ENCODE measurements at regions not wholly inside any gene's neighbourhood (a gene's known extent, or its start where the extent isn't known, plus 50 kb on each side); places are given as distances from the start of the nearest gene placed in this dataset.

GRCh38 chr17:56739776-56740175 is 93.9 kb downstream of the C17orf67 start:
- Mint-ChIP-seq H3K27ac (no peak overlapping the region), H3K4me3 (no peak overlapping the region), H3K27me3 (peaks cover 0 to 23% (median 0%) of the 10 kb centered on the region in 5 donors), H3K9me3 (peaks cover 0 to 6% (median 0%) of the 10 kb centered on the region in 11 donors), H3K4me1 (peaks cover 0 to 6% (median 0%) of the 10 kb centered on the region in 7 donors), H3K36me3 (no peaks in the 10 kb centered on the region)
- CTCF ChIA-PET, result interaction anchor here (2.0 kb wide), 1 partner anchor 41 kb away, joined by 4 read pairs; no protein-coding TSS in a partner anchor
- intact Hi-C loops (cut with micrococcal nuclease), result no loop called here
- no peak for DNase-seq
- ATAC-seq, result no peak
- Histone ChIP-seq H3K4me1 (ENCODE audit: control insufficient read depth in 2 of 2, insufficient read depth in 2 of 2, low read length in 2 of 2) (no peaks in the 10 kb centered on the region), H3K9me3 (ENCODE audit: control insufficient read depth in 2 of 3, low read length in 3 of 3) (no peaks in the 10 kb centered on the region), H3K27ac (ENCODE audit: low read depth, low read length) (no peak overlapping the region), H3K36me3 (ENCODE audit: control insufficient read depth in 2 of 3, insufficient read depth in 3 of 3, low read length in 3 of 3) (no peaks in the 10 kb centered on the region), H3K27me3 (ENCODE audit: control insufficient read depth in 2 of 2, insufficient read depth in 2 of 2, low read length in 2 of 2) (no peaks in the 10 kb centered on the region), H3K4me3 (ENCODE audit: low read length) (no peak overlapping the region)
- POLR2A ChIA-PET, result no interaction called here

DNA sequence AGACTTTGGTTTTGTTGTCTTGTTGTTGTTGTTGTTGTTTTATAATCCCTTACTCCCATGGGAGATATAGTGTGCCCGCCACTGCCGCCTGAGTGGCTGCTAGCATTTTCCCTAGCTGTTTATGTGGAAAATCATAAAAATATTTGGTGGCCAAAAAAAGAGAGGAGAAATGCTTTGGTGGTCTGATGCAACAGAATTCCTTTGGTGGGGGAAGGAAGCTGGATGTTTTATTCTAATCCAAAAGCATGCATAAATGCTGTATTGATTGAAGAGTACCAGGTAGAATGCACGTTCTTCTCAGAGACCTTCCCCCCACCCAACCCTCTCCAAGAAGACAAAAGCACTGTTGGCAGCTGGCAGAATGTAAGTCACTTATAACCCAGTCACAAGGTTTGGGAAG is 93.2 kb downstream of the C17orf67 start:
- H3K27me3 Mint-ChIP-seq, result peaks cover 0 to 23% (median 0%) of the 10 kb centered on the region in 5 donors
- ChIA-PET POLR2A (no interaction called here), CTCF (interaction anchor here (0.6 to 2.0 kb wide), 2 partner anchors 40 to 196 kb away, joined by 4 read pairs; no protein-coding TSS in a partner anchor)
- Histone ChIP-seq H3K9me3 (ENCODE audit: control insufficient read depth in 2 of 3, low read length in 3 of 3) (no peaks in the 10 kb centered on the region), H3K27ac (ENCODE audit: low read depth, low read length) (no peak overlapping the region), H3K36me3 (ENCODE audit: control insufficient read depth in 2 of 3, insufficient read depth in 3 of 3, low read length in 3 of 3) (no peaks in the 10 kb centered on the region), H3K4me3 (ENCODE audit: low read length) (no peak overlapping the region), H3K27me3 (ENCODE audit: control insufficient read depth in 2 of 2, insufficient read depth in 2 of 2, low read length in 2 of 2) (no peaks in the 10 kb centered on the region), H3K4me1 (ENCODE audit: control insufficient read depth in 2 of 2, insufficient read depth in 2 of 2, low read length in 2 of 2) (no peaks in the 10 kb centered on the region)
- no peak overlapping the region for H3K4me3 Mint-ChIP-seq
- H3K27ac Mint-ChIP-seq, result no peak overlapping the region
- DNase-seq (no peak), ATAC-seq (no peak)
- intact Hi-C loops (cut with micrococcal nuclease), result no loop called here
- no peaks in the 10 kb centered on the region for H3K36me3 Mint-ChIP-seq
- H3K9me3 Mint-ChIP-seq, result peaks cover 0 to 6% (median 0%) of the 10 kb centered on the region in 11 donors
- peaks cover 0 to 6% (median 0%) of the 10 kb centered on the region in 7 donors for H3K4me1 Mint-ChIP-seq

Measured in naive thymus-derived CD4-positive, alpha-beta T cell (primary cell).